DMS114 treated with DMSO at 0.1 percent for 48 hours (cell line): ENCODE measurements at regions not wholly inside any gene's neighbourhood (a gene's known extent, or its start where the extent isn't known, plus 50 kb on each side); places are given as distances from the start of the nearest gene placed in this dataset.

Experiments used
- DNase-seq: peaks from one replicate; lab custom pipeline; 2025; ENCODE audit not compliant: unreplicated experiment; lab: John Stamatoyannopoulos, UW

DNA sequence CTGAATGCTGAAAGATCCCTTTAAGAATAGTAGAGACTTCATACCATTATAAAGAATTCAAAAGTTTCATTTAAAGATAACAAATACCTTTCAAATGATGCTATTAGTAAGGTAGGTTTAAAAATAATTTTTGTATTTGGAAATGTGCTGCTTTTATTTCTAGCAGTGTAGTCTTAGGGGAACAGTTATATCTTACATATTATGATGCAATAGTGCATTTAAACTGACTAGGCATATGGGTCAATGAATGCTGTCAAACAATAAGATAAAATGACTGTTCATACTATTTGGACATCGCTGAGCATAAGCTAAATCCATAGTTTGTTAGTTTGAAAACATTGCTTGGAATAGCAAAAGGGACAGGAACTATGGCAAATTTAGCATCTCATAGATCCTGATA lies 354.8 kb upstream of the SEMA3A start:
- peak; percentile 78 for DNase-seq

DNA sequence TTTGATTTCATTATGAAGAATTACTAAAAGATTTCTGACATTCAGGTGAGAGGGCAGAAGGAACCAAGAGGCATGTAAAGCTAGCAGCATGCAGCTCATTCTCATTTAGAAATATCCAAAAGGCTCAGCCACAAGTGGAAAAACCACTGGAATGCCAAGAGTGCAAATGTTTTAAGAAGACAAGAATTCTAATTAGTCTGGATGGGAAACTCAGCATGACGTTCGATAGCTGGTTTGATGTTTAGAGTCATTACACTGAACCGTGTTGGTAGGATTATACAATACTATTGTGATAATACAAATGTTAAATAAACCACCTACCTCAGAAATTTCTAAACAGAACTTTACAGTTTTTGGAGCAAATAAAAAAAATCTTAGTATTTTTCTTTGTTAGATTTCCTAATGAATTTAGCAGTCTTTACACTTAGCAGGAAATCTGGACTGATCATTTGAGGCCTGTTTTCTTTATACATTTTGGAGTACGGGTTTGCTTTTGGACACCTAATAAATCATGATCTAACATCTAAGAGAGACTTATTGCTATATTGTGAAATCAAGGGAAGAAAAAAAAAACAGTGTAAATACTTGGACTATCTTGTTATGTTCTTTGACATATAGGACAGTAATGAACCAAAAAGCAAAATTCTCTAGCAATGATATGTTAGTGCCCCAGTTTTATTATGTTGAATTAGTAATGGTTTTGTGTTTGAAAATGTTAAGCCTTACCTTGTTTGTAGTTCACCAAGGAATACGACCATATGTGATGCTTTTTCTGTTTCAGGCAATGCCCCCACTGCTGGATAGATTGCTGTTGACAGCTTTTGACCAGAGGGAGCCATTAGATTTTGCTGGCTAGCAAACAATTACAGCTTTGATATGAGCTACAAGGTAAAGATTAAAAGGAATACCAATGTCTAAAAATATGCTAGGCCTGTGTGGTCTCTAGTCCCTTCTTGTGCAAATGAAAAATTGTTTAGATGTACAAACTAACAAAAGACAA lies 354.1 kb upstream of the SEMA3A start:
- DNase-seq, result peak; percentile 85

DNA sequence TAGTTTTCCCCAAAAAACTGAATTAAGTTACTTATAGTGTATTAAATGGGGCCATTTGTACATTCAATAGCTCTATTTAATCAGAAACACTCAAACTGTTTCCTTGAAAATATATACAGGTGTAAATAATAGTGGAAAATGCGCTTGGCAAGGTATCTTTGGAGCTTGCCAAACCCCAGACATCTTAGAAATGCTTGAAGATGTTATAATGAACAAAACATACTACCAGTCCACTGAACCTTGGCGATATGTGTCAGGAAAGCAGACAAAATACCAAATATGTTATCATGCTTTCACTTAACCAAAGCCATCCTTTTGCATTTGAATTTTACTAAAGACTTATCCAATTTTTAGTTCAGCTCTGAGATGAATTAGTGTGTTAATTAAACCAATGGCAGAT lies 352.7 kb upstream of the SEMA3A start:
- no peak for DNase-seq

DNA sequence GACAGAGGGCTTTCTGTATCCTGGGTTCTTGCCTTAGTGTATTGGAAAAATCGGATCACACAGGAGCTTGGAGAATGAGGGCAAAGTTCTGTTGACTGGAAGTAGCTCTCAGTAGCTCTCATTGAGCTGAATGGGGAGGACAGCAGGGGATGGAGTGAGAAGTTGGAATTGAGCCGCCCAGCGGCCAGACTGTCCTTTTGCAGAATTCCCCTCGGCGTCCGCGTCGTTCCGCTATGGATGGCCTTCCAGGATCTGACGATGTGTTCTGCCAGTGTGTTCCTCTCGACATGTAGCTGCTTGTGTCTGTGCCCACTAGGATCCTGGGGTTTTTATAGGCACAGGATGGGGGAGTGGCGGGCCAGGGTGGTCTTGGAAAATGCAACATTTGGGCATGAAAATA lies 351.8 kb upstream of the SEMA3A start:
- peak; percentile 48 for DNase-seq

- DNase-seq, result no peak
These were observed 343.7 kb upstream of the SEMA3A start for GRCh38 chr7:84538268-84538667.

DNA sequence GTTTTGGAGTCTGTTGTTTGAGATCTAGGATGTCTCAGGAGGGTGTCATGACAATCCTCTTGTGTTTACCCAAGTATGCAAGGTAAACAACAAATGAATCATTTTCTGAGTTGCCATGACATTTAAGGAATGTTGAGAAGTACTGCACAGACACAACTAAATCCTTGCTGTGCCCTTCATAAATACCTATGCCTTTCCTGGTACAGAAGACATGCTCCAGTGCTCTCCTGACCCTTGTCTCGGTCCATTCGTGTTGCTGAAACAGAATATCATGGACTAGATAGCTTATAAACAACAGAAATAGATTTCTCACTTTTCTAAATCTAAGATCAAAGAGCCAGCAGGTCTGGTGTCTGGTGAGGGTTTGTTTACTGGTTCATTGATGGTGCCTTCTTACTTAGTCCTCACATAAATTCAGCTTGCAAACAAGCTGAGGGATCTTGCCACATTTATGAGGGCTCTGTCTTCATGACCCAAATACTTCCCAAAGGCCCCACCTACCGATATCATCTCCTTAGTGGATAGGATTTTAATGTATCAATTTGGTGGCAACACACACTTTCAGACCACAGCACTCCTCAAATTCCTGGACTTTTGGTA lies 341.8 kb upstream of the SEMA3A start:
- DNase-seq, result no peak

GRCh38 chr7:84535580-84536270 lies 341.1 kb upstream of the SEMA3A start:
- DNase-seq, result no peak

DNA sequence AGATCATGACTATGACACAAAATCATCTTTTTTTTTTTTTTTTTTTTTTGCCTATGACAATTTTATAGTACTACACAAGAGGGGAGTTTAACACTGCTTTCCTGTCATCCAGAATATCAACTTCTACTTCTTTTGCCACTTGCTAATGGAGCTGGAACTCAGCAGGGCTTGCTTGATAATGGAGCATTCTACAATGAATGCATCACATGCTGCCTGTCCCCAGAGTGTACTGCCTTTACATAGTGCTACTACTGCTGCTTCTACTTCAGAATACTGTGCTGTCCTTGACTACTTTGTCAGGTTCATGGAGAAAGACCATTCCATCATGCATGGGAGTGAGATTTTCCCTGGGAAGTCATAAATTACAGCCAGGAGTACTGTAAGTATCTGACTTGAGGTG lies 338.6 kb upstream of the SEMA3A start:
- no peak for DNase-seq

DNA sequence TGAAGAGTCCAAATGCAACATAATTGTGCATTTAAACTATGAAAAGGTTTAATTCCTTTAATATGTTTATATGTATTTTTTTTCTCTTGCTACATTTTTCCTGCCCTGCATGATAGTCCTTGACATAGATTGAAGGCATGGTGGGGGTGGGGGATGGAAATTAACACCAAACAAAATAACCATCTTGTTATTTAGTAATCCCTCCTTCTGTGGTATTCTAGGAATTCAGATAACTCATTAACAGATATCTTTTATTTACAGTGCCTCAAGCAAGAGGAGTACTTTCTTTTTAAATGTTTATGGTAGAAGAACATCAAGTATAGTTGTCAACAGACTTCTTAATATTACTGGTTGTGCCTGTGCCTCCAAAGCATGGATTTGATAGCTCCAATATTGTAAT lies 337.6 kb upstream of the SEMA3A start:
- peak; percentile 62 for DNase-seq

GRCh38 chr7:84529480-84530205 lies 335.1 kb upstream of the SEMA3A start:
- peak; percentile 46 for DNase-seq

- no peak for DNase-seq
These were observed 334.3 kb upstream of the SEMA3A start for GRCh38 chr7:84528756-84529479.

DNA sequence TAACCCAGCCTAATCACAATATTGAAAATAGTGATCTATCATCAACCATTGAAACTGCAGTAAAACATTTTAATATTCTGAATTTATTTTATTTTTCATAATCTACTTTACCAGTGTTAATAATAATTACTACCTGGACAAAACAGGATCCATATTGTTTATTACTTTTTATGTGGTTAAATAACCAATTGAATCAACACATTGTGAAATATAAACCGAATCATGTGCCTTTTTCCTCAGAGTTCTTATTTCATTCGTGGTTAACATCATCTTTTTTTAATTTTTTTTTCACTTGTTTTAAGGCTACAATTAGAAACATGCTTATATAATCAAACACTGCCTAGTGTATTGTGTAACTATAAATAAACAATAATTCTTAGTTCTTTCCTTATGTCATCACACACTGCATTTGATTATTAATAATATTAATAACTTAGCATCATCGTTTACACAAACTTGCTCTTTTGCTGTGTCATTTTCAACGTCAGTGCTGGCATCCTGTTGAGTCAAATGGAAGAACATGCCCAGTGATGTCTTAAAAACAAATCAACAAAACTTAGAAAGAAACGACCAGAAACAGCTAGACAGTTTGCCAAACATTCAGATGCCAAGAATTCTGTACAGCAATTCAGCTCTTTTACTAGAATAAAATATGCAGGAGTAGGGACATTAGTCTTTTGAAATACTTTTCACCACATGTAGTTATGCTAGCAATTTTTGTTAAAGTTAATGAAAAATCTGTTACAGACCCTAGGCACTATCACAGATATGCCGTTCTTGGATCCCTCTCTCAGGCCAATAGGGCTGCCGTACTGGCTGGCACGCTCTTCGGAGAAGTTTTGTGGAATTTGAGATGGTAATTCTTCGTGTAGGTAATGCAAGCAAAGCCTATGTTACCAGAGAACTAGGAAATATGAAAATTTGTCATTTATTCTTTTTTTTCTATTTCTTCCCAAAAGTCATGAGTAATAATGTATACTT lies 330.4 kb upstream of the SEMA3A start:
- peak; percentile 72 for DNase-seq

DNA sequence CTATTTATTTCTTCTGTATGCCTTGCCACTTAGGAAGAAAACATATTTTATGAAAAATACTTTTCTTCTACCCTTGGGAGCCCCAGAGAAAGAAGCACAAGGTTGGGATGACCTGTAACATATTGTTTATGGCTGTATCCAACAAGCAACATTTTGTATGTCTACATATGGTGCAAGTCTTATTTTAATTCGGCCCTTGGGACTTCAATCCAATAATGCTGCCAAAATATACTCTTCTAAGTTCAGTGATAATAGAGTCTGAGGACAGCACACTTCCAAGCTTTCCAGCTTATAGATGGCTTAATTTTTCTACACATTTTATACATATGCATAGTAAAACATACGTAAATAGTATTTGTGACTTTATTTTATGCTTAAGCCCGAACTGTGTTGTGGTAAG lies 318.5 kb upstream of the SEMA3A start:
- DNase-seq, result no peak

DNA sequence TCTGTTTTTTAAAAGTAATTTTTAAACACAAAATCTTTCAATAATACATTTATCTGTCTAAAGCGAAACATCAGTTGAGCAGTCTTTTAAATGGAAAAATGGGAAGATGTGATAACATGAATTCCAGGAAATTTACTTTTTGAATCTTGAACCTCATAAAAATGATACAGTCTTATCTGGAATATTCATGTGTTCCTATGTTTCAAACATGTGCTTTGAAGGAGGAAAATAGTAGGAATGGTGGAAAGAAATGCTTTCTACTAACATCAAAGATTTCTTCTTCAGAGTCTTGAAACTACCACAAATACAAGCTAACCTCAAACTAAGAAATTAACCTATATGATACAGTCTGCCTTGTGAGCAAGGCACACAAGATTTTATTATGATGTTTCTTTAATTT lies 317.5 kb upstream of the SEMA3A start:
- no peak for DNase-seq

DNA sequence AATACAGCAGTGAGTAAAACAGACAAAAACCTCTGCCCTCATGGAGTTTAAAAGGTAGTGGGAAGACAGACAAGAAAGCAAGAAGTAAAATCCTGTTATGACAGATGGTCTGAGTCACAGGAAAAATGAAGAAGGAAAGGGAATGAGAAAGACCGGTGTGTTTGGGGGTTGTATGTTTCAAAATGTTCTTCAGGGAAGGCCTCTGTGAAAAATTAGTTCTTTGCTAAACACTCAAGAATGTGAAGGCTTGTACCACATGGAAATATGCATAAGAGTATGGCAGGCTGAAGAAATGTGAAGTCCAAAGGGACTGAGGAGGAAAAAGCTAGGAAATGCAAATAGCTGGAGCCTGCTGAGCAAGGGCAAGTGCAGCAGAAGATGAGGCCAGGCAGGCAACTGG lies 315.9 kb upstream of the SEMA3A start:
- no peak for DNase-seq

GRCh38 chr7:84509522-84509921 lies 314.9 kb upstream of the SEMA3A start:
- no peak for DNase-seq

- no peak for DNase-seq
These were observed 314.0 kb upstream of the SEMA3A start for GRCh38 chr7:84508606-84509005.

GRCh38 chr7:84507529-84507928 lies 312.9 kb upstream of the SEMA3A start:
- DNase-seq, result no peak

DNA sequence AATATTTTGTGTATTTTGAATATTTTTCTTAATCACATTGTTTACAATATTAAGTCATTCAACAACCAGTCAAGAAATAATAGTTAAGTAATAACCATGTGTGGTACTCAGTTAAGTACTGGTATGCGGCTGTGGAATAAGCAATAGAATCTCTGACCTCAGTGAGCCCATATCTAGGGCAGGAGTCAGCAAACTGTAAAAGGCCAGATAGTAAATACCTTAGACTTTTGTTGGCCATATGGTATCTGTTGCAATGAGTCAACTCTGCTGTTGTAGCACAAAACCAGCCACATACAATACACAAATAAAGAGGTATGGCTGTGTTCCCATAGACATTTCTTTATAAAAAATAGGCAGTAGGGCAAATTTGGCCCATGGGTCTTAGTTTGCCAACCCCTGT lies 311.6 kb upstream of the SEMA3A start:
- DNase-seq, result no peak
